HG02840 (cell line): ENCODE measurements at regions not wholly inside any gene's neighbourhood (a gene's known extent, or its start where the extent isn't known, plus 50 kb on each side); places are given as distances from the start of the nearest gene placed in this dataset.
"Not testable (repeated sequence)": the region's sequence is repeated elsewhere in the genome, so short reads cannot be mapped to it uniquely, and the experiment has no call there.

Experiments used
- ATAC-seq: cut with Tn5 transposase; IDR thresholded peaks from one replicate; pipeline ENCODE4 v1.9.1; 2021; ENCODE audit warnings: mild to moderate bottlenecking, moderate library complexity, moderate number of reproducible peaks; ENCODE audit not compliant: unreplicated experiment, low FRiP score

- no peak for ATAC-seq
Observed at GRCh38 chr11:97078443-97078842, 688.6 kb downstream of the JRKL start.

- no peak for ATAC-seq
Observed at GRCh38 chr11:97079244-97079643, 689.4 kb downstream of the JRKL start.

GRCh38 chr11:97087419-97087818 lies 697.6 kb downstream of the JRKL start:
- no peak for ATAC-seq

GRCh38 chr11:97092823-97093222 lies 703.0 kb downstream of the JRKL start:
- ATAC-seq, result no peak

- ATAC-seq, result not testable (repeated sequence)
Observed at GRCh38 chr11:97102180-97102579, 712.4 kb downstream of the JRKL start.

GRCh38 chr11:97107604-97108003 lies 717.8 kb downstream of the JRKL start:
- ATAC-seq, result no peak

- ATAC-seq, result no peak
Observed at GRCh38 chr11:97109078-97109477, 719.3 kb downstream of the JRKL start.

- ATAC-seq, result no peak
Observed at GRCh38 chr11:97110376-97110775, 720.6 kb downstream of the JRKL start.

- no peak for ATAC-seq
Observed at GRCh38 chr11:97111559-97111958, 721.7 kb downstream of the JRKL start.

- ATAC-seq, result no peak
Observed at GRCh38 chr11:97118614-97119200, 728.9 kb downstream of the JRKL start.

- ATAC-seq, result no peak
Observed at GRCh38 chr11:97123237-97123636, 733.4 kb downstream of the JRKL start.

- ATAC-seq, result no peak
Observed at GRCh38 chr11:97136067-97136466, 746.3 kb downstream of the JRKL start.

- no peak for ATAC-seq
Observed at GRCh38 chr11:97140885-97141494, 751.2 kb downstream of the JRKL start.

GRCh38 chr11:97143463-97143862 lies 753.6 kb downstream of the JRKL start:
- ATAC-seq, result no peak

- no peak for ATAC-seq
Observed at GRCh38 chr11:97149741-97150140, 759.9 kb downstream of the JRKL start.

GRCh38 chr11:97157221-97157740 lies 767.5 kb downstream of the JRKL start:
- no peak for ATAC-seq

- ATAC-seq, result no peak
Observed at GRCh38 chr11:97158243-97158642, 768.4 kb downstream of the JRKL start.

GRCh38 chr11:97163631-97164191 lies 773.9 kb downstream of the JRKL start:
- no peak for ATAC-seq

GRCh38 chr11:97201743-97202612 lies 812.2 kb downstream of the JRKL start:
- ATAC-seq, result no peak

- no peak for ATAC-seq
Observed at GRCh38 chr11:97202613-97203292, 812.9 kb downstream of the JRKL start.
